HepG2 (cell line): ENCODE measurements at regions not wholly inside any gene's neighbourhood (a gene's known extent, or its start where the extent isn't known, plus 50 kb on each side); places are given as distances from the start of the nearest gene placed in this dataset.

Source experiments
- ARID5B ChIP-seq: IDR thresholded peaks from 2 replicates; pipeline ENCODE4 v1.4.0; 2020; ENCODE audit warnings: mild to moderate bottlenecking, missing genetic modification reagents
- ATF7-NPFF ChIP-seq: sonication (generic); formaldehyde crosslinking; IDR thresholded peaks from 2 replicates; pipeline ENCODE4 v1.8.1; 2023; ENCODE audit warnings: mild to moderate bottlenecking, low read depth, missing genetic modification reagents, moderate library complexity
- DR1 ChIP-seq: sonication (generic); formaldehyde crosslinking; IDR thresholded peaks from 2 replicates; pipeline ENCODE4 v1.8.0; 2021; ENCODE audit warnings: mild to moderate bottlenecking, missing genetic modification reagents, inconsistent platforms
- E2F5 ChIP-seq: sonication (generic); formaldehyde crosslinking; conservative IDR thresholded peaks from 2 replicates; pipeline ENCODE4 v1.4.0; 2020; ENCODE audit warnings: missing genetic modification reagents
- ELF4 ChIP-seq: sonication (generic); formaldehyde crosslinking; IDR thresholded peaks from 2 replicates; pipeline ENCODE4 v1.5.0; 2020; ENCODE audit warnings: missing genetic modification reagents, mild to moderate bottlenecking, moderate library complexity, borderline replicate concordance
- FOXA3 ChIP-seq: IDR thresholded peaks from 2 replicates; pipeline ENCODE4 v1.6.1; 2016; ENCODE audit warnings: missing genetic modification reagents, missing compliant biosample characterization
- HOXA3 ChIP-seq: sonication (generic); formaldehyde crosslinking; IDR thresholded peaks from 2 replicates; pipeline ENCODE4 v1.5.0; 2020; ENCODE audit warnings: missing genetic modification reagents
- MLLT10 ChIP-seq: sonication (generic); formaldehyde crosslinking; IDR thresholded peaks from 2 replicates; pipeline ENCODE4 v1.4.0; 2020; ENCODE audit warnings: missing genetic modification reagents
- NCOA2 ChIP-seq: sonication (generic); formaldehyde crosslinking; IDR thresholded peaks from 2 replicates; pipeline ENCODE4 v1.8.0; 2022; ENCODE audit warnings: inconsistent platforms
- PAXIP1 ChIP-seq: sonication (generic); formaldehyde crosslinking; conservative IDR thresholded peaks from 2 replicates; pipeline ENCODE4 v1.4.0; 2020; ENCODE audit warnings: mild to moderate bottlenecking, missing genetic modification reagents, moderate library complexity
- POGK ChIP-seq: sonication (generic); formaldehyde crosslinking; conservative IDR thresholded peaks from 2 replicates; pipeline ENCODE4 v1.8.0; 2022; ENCODE audit warnings: mild to moderate bottlenecking, moderate library complexity, missing genetic modification reagents
- ZBTB14 ChIP-seq: sonication (generic); formaldehyde crosslinking; IDR thresholded peaks from 2 replicates; pipeline ENCODE4 v1.4.0; 2020; ENCODE audit warnings: missing genetic modification reagents
- ZMAT5 ChIP-seq: sonication (generic); formaldehyde crosslinking; IDR thresholded peaks from 2 replicates; pipeline ENCODE4 v1.5.0; 2020; ENCODE audit warnings: mild to moderate bottlenecking, low read depth, missing genetic modification reagents, borderline replicate concordance
- ZNF331 ChIP-seq: sonication (generic); formaldehyde crosslinking; IDR thresholded peaks from 2 replicates; pipeline ENCODE4 v1.4.0; 2020; ENCODE audit warnings: missing genetic modification reagents
- ZNF335 ChIP-seq: sonication (generic); formaldehyde crosslinking; IDR thresholded peaks from 2 replicates; pipeline ENCODE4 v1.4.0; 2020; ENCODE audit warnings: missing genetic modification reagents
- ZNF33A ChIP-seq: sonication (generic); formaldehyde crosslinking; IDR thresholded peaks from 2 replicates; pipeline ENCODE4 v1.5.1; 2020; ENCODE audit warnings: missing genetic modification reagents, mild to moderate bottlenecking, moderate library complexity, borderline replicate concordance
- ZNF773 ChIP-seq: sonication (generic); formaldehyde crosslinking; IDR thresholded peaks from 2 replicates; pipeline ENCODE4 v1.4.0; 2020; ENCODE audit warnings: missing genetic modification reagents, borderline replicate concordance

- TF ChIP-seq ZMAT5 (CRISPR knock-in tag) = no peak
- TF ChIP-seq E2F5 (CRISPR knock-in tag) = no peak
- TF ChIP-seq DR1 = no peak
- peak; percentile 46 for TF ChIP-seq PAXIP1 (CRISPR knock-in tag)
- no peak for TF ChIP-seq ZNF335 (CRISPR knock-in tag)
- TF ChIP-seq HOXA3 (CRISPR knock-in tag) = no peak
- no peak for TF ChIP-seq ELF4 (CRISPR knock-in tag)
- no peak for TF ChIP-seq ZNF773
- no peak for TF ChIP-seq ZBTB14 (CRISPR knock-in tag)
- no peak for TF ChIP-seq ZNF331 (CRISPR knock-in tag)
- no peak for TF ChIP-seq POGK (CRISPR knock-in tag)
- TF ChIP-seq NCOA2 (CRISPR knock-in tag) = 0 out of 2 replicates have a peak, but pooled peaks have one; percentile 8
- TF ChIP-seq ZNF33A (CRISPR knock-in tag) = no peak
- TF ChIP-seq ARID5B = peak; percentile 19; the same call in 1 of the 2 replicates
- no peak for TF ChIP-seq MLLT10 (CRISPR knock-in tag)
- TF ChIP-seq FOXA3 (CRISPR knock-in tag) = peak; percentile 56
- TF ChIP-seq ATF7-NPFF (CRISPR knock-in tag) = no peak
Observed at GRCh38 chr2:16817305-16818202, 151.9 kb upstream of the CYRIA start (continued).
